T-cell (primary cell): ENCODE measurements at regions not wholly inside any gene's neighbourhood (a gene's known extent, or its start where the extent isn't known, plus 50 kb on each side); places are given as distances from the start of the nearest gene placed in this dataset.
"Not testable (repeated sequence)": the region's sequence is repeated elsewhere in the genome, so short reads cannot be mapped to it uniquely, and the experiment has no call there.

Experiments
- ATAC-seq, 4 experiments: fragments of 200-7000 bp in 3 of 4; fragments of 150-1000 bp in 1 of 4; cut with Tn5 transposase; replicated peaks in 1 of 4; 1 replicate in 3 of 4; 2 replicates in 1 of 4; pipeline ENCODE4 v1.10.0; 2021; ENCODE audit warnings: moderate library complexity in 3 of 4, mild to moderate bottlenecking in 2 of 4, moderate number of reproducible peaks in 1 of 4
- CTCF ChIA-PET, 2 donors: fragments of 300-600 bp; sonication (Branson Sonifier 250); formaldehyde crosslinking; loops; one replicate each; lab custom pipeline; 2022; ENCODE audit warnings: antibody characterized with exemption in 2 of 2; lab: Charles Lee
- POLR2A ChIA-PET, 2 donors: fragments of 300-600 bp; sonication (Branson Sonifier 250); formaldehyde crosslinking; loops; one replicate each; lab custom pipeline; 2022; ENCODE audit warnings: antibody characterized with exemption in 2 of 2; lab: Charles Lee
- DNase-seq, 35 experiments: peaks; one replicate each; pipeline versions ENCODE4 v3.0.0 to v3.0.0-alpha.2; 2013 to 2023
- H3K27ac ChIP-seq: one replicate; pipeline ENCODE4 v1.5.1; 2013; ENCODE audit warnings: low read length
- H3K27me3 ChIP-seq, 2 experiments: replicated peaks in 1 of 2; 1 replicate in 1 of 2; 2 replicates in 1 of 2; pipeline versions ENCODE4 v1.6.1 to v1.7.0; 2013; ENCODE audit warnings: low read length in 1 of 2, mixed read lengths in 1 of 2; ENCODE audit not compliant: control insufficient read depth in 2 of 2, insufficient read depth in 2 of 2; ENCODE audit errors: extremely low read depth in 1 of 2
- H3K36me3 ChIP-seq, 2 donors: 1 replicate in 1 of 2; 2 replicates in 1 of 2; pipeline versions ENCODE4 v1.6.1 to v1.7.0; 2013; ENCODE audit warnings: low read length in 1 of 2; ENCODE audit not compliant: control insufficient read depth in 2 of 2, insufficient read depth in 1 of 2; ENCODE audit errors: extremely low read depth in 1 of 2
- H3K4me1 ChIP-seq, 2 experiments: 1 replicate in 1 of 2; 2 replicates in 1 of 2; pipeline versions ENCODE4 v1.6.1 to v1.7.0; 2013; ENCODE audit warnings: low read length in 2 of 2, mixed read lengths in 1 of 2; ENCODE audit not compliant: insufficient read depth in 2 of 2, control insufficient read depth in 1 of 2; ENCODE audit errors: extremely low read depth in 1 of 2
- H3K4me3 ChIP-seq, 2 donors: 1 replicate in 1 of 2; 2 replicates in 1 of 2; pipeline versions ENCODE4 v1.5.1 to v1.7.0; 2013; ENCODE audit warnings: mild to moderate bottlenecking in 2 of 2, low read length in 1 of 2, moderate library complexity in 1 of 2; ENCODE audit not compliant: control insufficient read depth in 1 of 2; ENCODE audit errors: extremely low read depth in 1 of 2
- H3K9me3 ChIP-seq: 2 replicates; pipeline ENCODE4 v1.7.0; 2013
- H3K27ac Mint-ChIP-seq, 2 donors: one replicate each; pipeline ENCODE4 v1.8.0; 2020 to 2021; ENCODE audit warnings: mild to moderate bottlenecking in 2 of 2, mixed read lengths in 2 of 2
- H3K27me3 Mint-ChIP-seq, 2 donors: one replicate each; pipeline ENCODE4 v1.8.0; 2021 to 2022; ENCODE audit warnings: mixed read lengths in 2 of 2
- H3K36me3 Mint-ChIP-seq: one replicate; pipeline ENCODE4 v1.8.0; 2021; ENCODE audit warnings: mixed read lengths
- H3K4me1 Mint-ChIP-seq, 3 donors: one replicate each; pipeline ENCODE4 v1.8.0; 2020 to 2022; ENCODE audit warnings: mixed read lengths in 3 of 3, mild to moderate bottlenecking in 1 of 3
- H3K4me3 Mint-ChIP-seq, 3 donors: one replicate each; pipeline ENCODE4 v1.8.0; 2020 to 2022; ENCODE audit warnings: mild to moderate bottlenecking in 3 of 3, mixed read lengths in 3 of 3, moderate library complexity in 3 of 3
- H3K9me3 Mint-ChIP-seq, 3 donors: one replicate each; pipeline ENCODE4 v1.8.0; 2020 to 2022; ENCODE audit warnings: mixed read lengths in 3 of 3
- WGBS: methylation state at CpG from one replicate; pipeline ENCODE4 v1.1.5; 2013; ENCODE audit warnings: missing lambda C conversion rate; ENCODE audit not compliant: insufficient coverage; 5-methylcytosine and 5-hydroxymethylcytosine counted together

- H3K4me3 Mint-ChIP-seq: no peak overlapping the region
- ATAC-seq (no peak), DNase-seq (no peak)
- H3K4me1 ChIP-seq: no peaks in the 10 kb centered on the region
- H3K9me3 Mint-ChIP-seq: no peaks in the 10 kb centered on the region
- H3K27me3 Mint-ChIP-seq: peaks cover 0 to 20% of the 10 kb centered on the region in 2 donors
- H3K27ac ChIP-seq: no peak overlapping the region
- CTCF ChIA-PET: interaction anchor here in 1 of 2 donors (0.7 kb wide), 1 partner anchor 613 kb away, joined by 6 read pairs; no protein-coding TSS in a partner anchor
- H3K27me3 ChIP-seq: no peaks in the 10 kb centered on the region
- H3K36me3 Mint-ChIP-seq: no peaks in the 10 kb centered on the region
- no peaks in the 10 kb centered on the region for H3K36me3 ChIP-seq
- H3K4me1 Mint-ChIP-seq: no peaks in the 10 kb centered on the region
- POLR2A ChIA-PET: no interaction called here
- no peak overlapping the region for H3K4me3 ChIP-seq
- no peak overlapping the region for H3K27ac Mint-ChIP-seq
- no peaks in the 10 kb centered on the region for H3K9me3 ChIP-seq
Observed at GRCh38 chrX:131869182-131869581, 153.9 kb upstream of the STK26 start.

GRCh38 chrX:131874300-131874699 is 148.8 kb upstream of the STK26 start:
- DNase-seq: no peak
- no peak overlapping the region for H3K4me3 ChIP-seq
- Mint-ChIP-seq H3K27me3 (peaks cover 0 to 20% of the 10 kb centered on the region in 2 donors), H3K4me3 (no peak overlapping the region), H3K9me3 (no peaks in the 10 kb centered on the region), H3K36me3 (no peaks in the 10 kb centered on the region), H3K4me1 (no peaks in the 10 kb centered on the region), H3K27ac (no peak overlapping the region)
- H3K27me3 ChIP-seq: no peaks in the 10 kb centered on the region
- no peaks in the 10 kb centered on the region for H3K36me3 ChIP-seq
- WGBS: no CpG with 5 or more reads among the region's 3 CpGs
- no peaks in the 10 kb centered on the region for H3K9me3 ChIP-seq
- ChIA-PET POLR2A (interaction anchor here in 1 of 2 donors (0.6 kb wide), 1 partner anchor 9 kb away, joined by 5 read pairs; no protein-coding TSS in a partner anchor), CTCF (interaction anchor here in 1 of 2 donors (0.7 kb wide), 1 partner anchor 19 kb away, joined by 3 read pairs; no protein-coding TSS in a partner anchor)
- ATAC-seq: no peak
- no peaks in the 10 kb centered on the region for H3K4me1 ChIP-seq
- H3K27ac ChIP-seq: no peak overlapping the region

GRCh38 chrX:131875827-131876226 is 147.3 kb upstream of the STK26 start:
- H3K36me3 ChIP-seq, H3K4me3 ChIP-seq, H3K9me3 Mint-ChIP-seq, H3K4me1 ChIP-seq, POLR2A ChIA-PET, ATAC-seq, CTCF ChIA-PET, H3K27me3 ChIP-seq, H3K9me3 ChIP-seq, H3K4me1 Mint-ChIP-seq, H3K36me3 Mint-ChIP-seq, H3K4me3 Mint-ChIP-seq, H3K27ac ChIP-seq, DNase-seq, H3K27ac Mint-ChIP-seq: not testable (repeated sequence)
- WGBS: no CpG with 5 or more reads among the region's 1 CpG
- H3K27me3 Mint-ChIP-seq: peaks cover 0 to 27% of the 10 kb centered on the region in 2 donors

GRCh38 chrX:131881194-131881593 is 141.9 kb upstream of the STK26 start:
- Histone ChIP-seq H3K4me1 (no peaks in the 10 kb centered on the region), H3K36me3 (no peaks in the 10 kb centered on the region), H3K27me3 (no peaks in the 10 kb centered on the region), H3K4me3 (no peak overlapping the region), H3K27ac (no peak overlapping the region), H3K9me3 (no peaks in the 10 kb centered on the region)
- Mint-ChIP-seq H3K27me3 (peaks cover 0 to 41% of the 10 kb centered on the region in 2 donors), H3K4me3 (no peak overlapping the region), H3K9me3 (no peaks in the 10 kb centered on the region), H3K36me3 (no peaks in the 10 kb centered on the region), H3K4me1 (no peaks in the 10 kb centered on the region), H3K27ac (no peak overlapping the region)
- POLR2A ChIA-PET: no interaction called here
- no CpG with 5 or more reads among the region's 5 CpGs for WGBS
- ATAC-seq: no peak
- CTCF ChIA-PET: no interaction called here
- DNase-seq: peak in 1 of 35 experiments; percentile 1

- peaks cover 0 to 22% of the 10 kb centered on the region in 2 donors for H3K27me3 Mint-ChIP-seq
- H3K36me3 ChIP-seq, H3K27ac Mint-ChIP-seq, H3K27ac ChIP-seq, H3K27me3 ChIP-seq, ATAC-seq, H3K4me3 Mint-ChIP-seq, POLR2A ChIA-PET, H3K4me3 ChIP-seq, H3K36me3 Mint-ChIP-seq, H3K9me3 ChIP-seq, H3K9me3 Mint-ChIP-seq, H3K4me1 Mint-ChIP-seq, H3K4me1 ChIP-seq, DNase-seq: not testable (repeated sequence)
- CTCF ChIA-PET: interaction anchor here in 1 of 2 donors (0.6 kb wide), 1 partner anchor 728 kb away, joined by 3 read pairs; no protein-coding TSS in a partner anchor
- WGBS: no CpG with 5 or more reads among the region's 1 CpG
Observed at GRCh38 chrX:131885042-131885441, 138.1 kb upstream of the STK26 start.

GRCh38 chrX:131893857-131894256 is 129.2 kb upstream of the STK26 start:
- POLR2A ChIA-PET, H3K27ac ChIP-seq, H3K4me3 Mint-ChIP-seq: not testable (repeated sequence)

GRCh38 chrX:131894995-131895394 is 128.1 kb upstream of the STK26 start:
- Histone ChIP-seq H3K4me1 (no peaks in the 10 kb centered on the region), H3K4me3 (no peak overlapping the region), H3K36me3 (no peaks in the 10 kb centered on the region), H3K27ac (no peak overlapping the region), H3K27me3 (no peaks in the 10 kb centered on the region), H3K9me3 (no peaks in the 10 kb centered on the region)
- ATAC-seq: no peak
- H3K36me3 Mint-ChIP-seq: no peaks in the 10 kb centered on the region
- WGBS: no CpG with 5 or more reads among the region's 1 CpG
- no peaks in the 10 kb centered on the region for H3K9me3 Mint-ChIP-seq
- POLR2A ChIA-PET: no interaction called here
- H3K27ac Mint-ChIP-seq: no peak overlapping the region
- CTCF ChIA-PET: no interaction called here
- H3K4me3 Mint-ChIP-seq: no peak overlapping the region
- no peak for DNase-seq
- peaks cover 2 to 52% of the 10 kb centered on the region in 2 donors for H3K27me3 Mint-ChIP-seq
- no peaks in the 10 kb centered on the region for H3K4me1 Mint-ChIP-seq

More at GRCh38 chrX:131893857-131894256, 129.2 kb upstream of the STK26 start:
- H3K9me3 ChIP-seq, H3K36me3 Mint-ChIP-seq, CTCF ChIA-PET, H3K4me1 Mint-ChIP-seq, H3K9me3 Mint-ChIP-seq, H3K4me1 ChIP-seq, DNase-seq, H3K4me3 ChIP-seq, H3K27me3 ChIP-seq, H3K36me3 ChIP-seq, ATAC-seq, H3K27ac Mint-ChIP-seq: not testable (repeated sequence)
- H3K27me3 Mint-ChIP-seq: peaks cover 2 to 47% of the 10 kb centered on the region in 2 donors
- no CpG with 5 or more reads among the region's 3 CpGs for WGBS
